ENCODE measurements at regions not wholly inside any gene's neighbourhood (a gene's known extent, or its start where the extent isn't known, plus 50 kb on each side); places are given as distances from the start of the nearest gene placed in this dataset.
A peak's percentile ranks its signal among the peaks of the same experiment; 100 is the strongest.
"Not testable (repeated sequence)": the region's sequence is repeated elsewhere in the genome, so short reads cannot be mapped to it uniquely, and the experiment has no call there.

DNA sequence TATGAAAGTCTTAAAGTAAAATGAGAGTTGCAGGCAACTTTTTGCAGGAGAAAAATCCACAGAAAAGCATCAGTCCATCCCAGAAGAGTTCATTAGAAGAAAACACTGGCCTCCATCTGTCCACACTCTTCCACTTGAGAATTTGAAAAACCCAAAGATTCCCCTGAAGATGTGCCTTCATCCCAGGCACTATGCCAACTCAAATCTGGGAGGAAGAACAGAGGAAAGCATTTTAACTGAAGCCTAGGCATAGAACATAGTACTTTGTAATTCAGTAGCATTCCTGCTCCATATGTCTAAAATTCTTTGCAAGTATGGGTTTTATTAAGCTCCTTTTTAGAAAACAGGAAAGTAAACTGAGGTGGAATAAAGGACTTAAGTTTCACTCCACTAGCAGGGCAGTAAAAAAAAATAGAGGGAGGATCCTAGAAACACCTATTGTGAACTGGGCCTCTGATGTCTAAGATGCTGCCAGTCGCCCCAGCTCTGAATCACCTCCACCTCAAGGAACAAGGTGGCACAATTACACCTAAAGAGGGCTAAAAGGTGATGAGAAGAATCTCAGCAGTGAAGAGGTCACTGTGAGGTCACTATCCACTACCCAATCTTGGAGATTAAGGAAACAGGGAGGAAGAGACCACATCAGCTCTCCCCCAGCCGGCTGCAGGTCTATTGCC, 141.9 kb upstream of the FAM241A start:
- TF ChIP-seq POLR2A (IDR thresholded peaks at IDR 0.05; ENCODE audit: low read length): no peak
- TF ChIP-seq GATA1 (IDR thresholded peaks at IDR 0.05; ENCODE audit: low read depth, low read length): no peak
- no peak for DNase-seq

DNA sequence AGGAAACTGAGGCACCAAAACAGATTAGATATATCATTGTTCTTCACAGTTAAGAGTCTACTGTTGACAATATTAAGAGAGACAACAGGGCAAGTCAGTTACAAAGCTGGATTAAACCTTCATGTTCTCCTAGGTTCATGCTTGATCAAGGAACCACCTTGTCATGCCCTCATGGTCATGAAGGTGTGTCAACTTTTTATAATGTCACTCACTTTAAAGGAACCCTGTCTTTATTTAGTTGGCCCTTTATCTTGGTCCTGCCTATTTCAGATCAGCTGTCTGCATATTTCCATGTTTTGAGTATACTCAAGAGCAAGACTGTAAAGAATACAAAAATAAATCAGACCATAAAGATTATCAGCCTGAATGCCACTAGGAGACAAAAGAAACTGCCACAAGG, 140.2 kb upstream of the FAM241A start:
- DNase-seq: no peak

DNA sequence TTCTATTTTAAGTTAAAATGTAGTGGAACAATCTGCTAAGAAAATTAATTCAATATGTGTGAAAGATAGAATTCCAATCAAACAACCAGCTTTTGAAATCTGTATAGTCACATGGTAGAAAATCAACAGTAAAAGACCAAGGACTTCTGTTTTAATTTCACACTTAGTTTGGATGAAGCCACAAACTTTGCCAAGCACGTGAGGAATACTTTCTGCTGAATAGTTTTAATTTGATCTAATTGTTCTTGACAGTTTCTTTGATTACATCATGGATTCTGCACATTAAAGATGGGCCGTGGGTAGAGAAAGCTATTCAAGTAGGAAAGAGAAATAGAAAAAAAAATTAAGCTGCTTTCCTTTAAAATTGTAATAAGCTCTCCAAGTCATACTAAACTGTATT, 137.9 kb upstream of the FAM241A start:
- TF ChIP-seq GATA1 (IDR thresholded peaks at IDR 0.05; ENCODE audit: low read depth, low read length) (no peak), POLR2A (IDR thresholded peaks at IDR 0.05; ENCODE audit: low read length) (no peak)
- DNase-seq: no peak

More for the DNA sequence above, 140.2 kb upstream of the FAM241A start:
- TF ChIP-seq POLR2A (IDR thresholded peaks at IDR 0.05; ENCODE audit: low read length): no peak
- no peak for TF ChIP-seq GATA1 (IDR thresholded peaks at IDR 0.05; ENCODE audit: low read depth, low read length)

DNA sequence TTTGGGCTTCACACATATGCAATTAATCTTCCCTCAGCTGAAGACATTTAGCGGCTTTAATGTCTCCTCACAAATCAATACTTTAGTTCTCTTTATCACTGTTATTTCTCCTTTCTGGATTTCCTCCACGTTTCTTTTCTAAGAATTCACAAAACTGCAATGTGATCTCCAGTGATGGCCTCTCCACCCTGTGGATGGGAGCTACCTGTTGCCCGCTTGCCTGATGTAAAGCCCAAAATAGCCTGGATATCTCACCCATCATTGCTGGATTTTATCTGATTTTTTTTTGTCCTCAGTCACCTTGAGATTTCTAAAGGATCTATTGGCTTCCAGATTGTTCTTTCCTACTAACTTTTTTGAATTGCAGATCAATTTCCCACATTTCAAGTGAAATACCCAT, 129.3 kb upstream of the FAM241A start:
- TF ChIP-seq GATA1 (IDR thresholded peaks at IDR 0.05; ENCODE audit: low read depth, low read length): no peak
- TF ChIP-seq POLR2A (IDR thresholded peaks at IDR 0.05; ENCODE audit: low read length): no peak
- DNase-seq: no peak

DNA sequence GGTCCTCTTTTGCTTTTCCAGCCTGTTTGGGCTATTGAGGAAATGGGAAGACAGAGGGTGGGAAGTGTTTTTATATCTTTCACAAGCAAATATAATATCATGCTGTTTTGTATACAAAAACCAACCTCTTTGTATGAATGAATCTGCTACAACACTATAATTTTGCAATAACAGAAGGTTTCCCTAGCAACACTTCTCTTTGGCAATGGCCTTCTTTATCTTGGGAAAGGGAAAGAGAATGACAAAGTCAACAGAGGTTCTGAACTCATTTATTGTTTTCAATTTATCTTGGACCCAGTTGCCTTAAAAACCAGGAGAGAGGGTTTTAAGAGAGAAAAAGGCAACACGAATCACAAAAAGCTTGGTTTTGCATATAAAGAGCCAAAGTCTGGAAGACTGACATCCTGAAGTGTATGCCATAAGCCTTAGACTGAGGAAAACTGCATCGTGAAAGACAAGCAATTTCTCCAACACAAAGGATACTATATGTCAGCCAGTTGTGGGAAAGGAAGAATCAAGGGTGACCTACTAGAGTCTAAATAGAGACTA, 121.8 kb upstream of the FAM241A start:
- DNase-seq: no peak
- TF ChIP-seq GATA1 (IDR thresholded peaks at IDR 0.05; ENCODE audit: low read depth, low read length) (no peak), POLR2A (IDR thresholded peaks at IDR 0.05; ENCODE audit: low read length) (no peak)

DNA sequence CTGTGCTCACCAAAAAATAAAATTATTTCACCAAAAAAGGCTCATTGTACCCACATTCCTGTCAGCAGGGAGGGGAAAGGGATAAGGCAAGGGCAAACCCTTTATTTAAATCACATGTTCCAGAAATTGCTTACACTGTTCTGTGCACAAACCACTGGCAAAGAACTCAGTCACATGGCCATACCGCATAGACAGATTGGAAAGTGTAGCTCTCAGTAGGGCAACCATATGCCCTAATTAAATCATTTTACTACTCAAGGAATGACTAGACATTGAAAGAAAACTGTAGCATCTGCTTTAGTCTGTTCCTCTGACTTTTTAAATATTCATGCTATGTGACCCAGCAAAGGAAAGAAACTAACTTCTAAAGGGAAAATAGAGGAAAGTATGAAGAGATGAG, 119.2 kb upstream of the FAM241A start:
- no peak for DNase-seq
- no peak for TF ChIP-seq GATA1 (IDR thresholded peaks at IDR 0.05; ENCODE audit: low read depth, low read length)
- TF ChIP-seq POLR2A (IDR thresholded peaks at IDR 0.05; ENCODE audit: low read length): no peak

DNA sequence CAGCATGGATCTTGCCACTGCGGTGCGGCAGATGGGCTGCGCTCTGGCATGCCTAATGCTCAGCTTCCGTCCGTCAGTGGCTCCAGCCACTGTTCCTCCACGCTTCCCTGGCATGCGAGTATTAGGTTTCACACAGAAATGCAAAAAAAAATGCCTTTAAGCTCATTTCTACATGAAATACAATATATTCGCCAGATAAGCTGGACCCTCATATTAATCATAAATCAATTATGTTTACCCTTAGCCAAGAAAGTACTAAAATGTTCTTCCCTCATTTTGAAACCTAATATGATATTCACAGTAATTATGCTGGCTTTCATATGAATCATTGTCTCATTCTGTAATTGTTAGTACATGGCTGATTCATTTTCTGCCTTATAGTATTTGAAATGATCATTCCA, 115.5 kb upstream of the FAM241A start:
- no peak for DNase-seq
- TF ChIP-seq POLR2A (IDR thresholded peaks at IDR 0.05; ENCODE audit: low read length) (no peak), GATA1 (IDR thresholded peaks at IDR 0.05; ENCODE audit: low read depth, low read length) (no peak)

DNA sequence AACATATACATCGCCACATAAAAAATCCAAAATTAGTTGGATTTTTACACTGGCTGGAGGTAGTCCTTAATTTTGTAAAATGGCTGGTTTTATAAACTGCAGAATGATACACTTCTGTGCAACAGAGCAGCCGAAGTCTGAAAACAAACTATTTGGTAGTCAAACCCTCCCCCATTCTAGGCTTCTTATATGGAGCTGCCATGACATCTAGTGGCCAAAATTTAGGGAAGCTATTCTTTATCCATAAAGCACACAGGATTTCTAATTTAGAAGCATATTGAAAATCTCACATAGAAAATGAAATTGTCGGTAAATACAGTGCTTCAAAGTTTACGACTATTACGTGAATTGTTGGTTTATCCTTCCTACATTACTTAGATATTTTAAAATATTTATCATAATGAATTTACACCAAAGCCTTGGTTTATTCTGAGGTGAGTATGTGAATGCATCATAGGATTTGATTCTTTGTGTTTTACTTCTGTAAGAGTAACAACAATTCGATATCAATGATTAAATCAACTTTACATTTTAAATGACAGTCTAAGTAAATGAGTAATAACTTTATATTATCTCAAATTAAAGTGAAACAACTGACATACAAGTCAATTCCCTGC, 113.4 kb upstream of the FAM241A start:
- TF ChIP-seq POLR2A (IDR thresholded peaks at IDR 0.05; ENCODE audit: low read length): no peak
- no peak for TF ChIP-seq GATA1 (IDR thresholded peaks at IDR 0.05; ENCODE audit: low read depth, low read length)
- peak; percentile 40 to 55 for DNase-seq

DNA sequence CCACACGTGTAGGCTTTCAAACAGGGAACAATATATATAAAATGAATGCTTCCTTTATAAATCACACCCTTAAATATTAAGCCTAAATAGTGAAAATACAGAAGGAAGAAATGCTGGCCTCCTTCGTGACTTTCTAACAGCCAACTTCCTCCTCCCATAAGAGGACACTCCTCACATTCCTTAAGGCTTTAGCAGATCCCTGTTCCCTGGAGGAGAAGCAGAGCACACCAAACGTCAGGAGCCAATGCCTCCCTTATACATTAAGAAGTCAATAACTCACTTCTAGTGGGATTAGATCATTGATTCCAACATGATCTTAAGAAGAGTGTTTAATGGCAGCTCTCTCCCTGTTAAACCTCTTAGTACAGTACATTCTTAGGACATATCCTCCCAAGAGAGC, 108.4 kb upstream of the FAM241A start:
- DNase-seq: no peak
- TF ChIP-seq POLR2A (IDR thresholded peaks at IDR 0.05; ENCODE audit: low read length) (no peak), GATA1 (IDR thresholded peaks at IDR 0.05; ENCODE audit: low read depth, low read length) (no peak)

DNA sequence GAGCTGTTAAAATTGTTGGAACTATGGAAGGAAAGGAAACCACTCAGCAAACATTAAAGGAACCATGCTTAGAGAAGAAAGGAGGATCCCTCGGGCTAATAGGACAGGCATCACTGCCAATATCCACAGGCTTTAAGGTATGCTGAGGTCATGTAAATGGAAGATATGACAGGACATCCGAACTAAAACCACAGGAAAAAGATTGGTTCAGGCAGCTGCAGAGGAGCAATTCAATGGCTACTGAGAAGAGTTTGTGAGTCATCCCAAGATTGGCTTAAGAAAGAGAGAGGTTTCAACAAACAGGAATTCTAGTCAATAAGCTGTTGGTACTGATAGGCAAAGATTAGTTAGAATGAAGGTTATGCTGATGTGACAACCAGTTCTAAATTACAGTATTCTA, 106.4 kb upstream of the FAM241A start:
- TF ChIP-seq GATA1 (IDR thresholded peaks at IDR 0.05; ENCODE audit: low read depth, low read length) (no peak), POLR2A (IDR thresholded peaks at IDR 0.05; ENCODE audit: low read length) (no peak)
- DNase-seq: no peak

DNA sequence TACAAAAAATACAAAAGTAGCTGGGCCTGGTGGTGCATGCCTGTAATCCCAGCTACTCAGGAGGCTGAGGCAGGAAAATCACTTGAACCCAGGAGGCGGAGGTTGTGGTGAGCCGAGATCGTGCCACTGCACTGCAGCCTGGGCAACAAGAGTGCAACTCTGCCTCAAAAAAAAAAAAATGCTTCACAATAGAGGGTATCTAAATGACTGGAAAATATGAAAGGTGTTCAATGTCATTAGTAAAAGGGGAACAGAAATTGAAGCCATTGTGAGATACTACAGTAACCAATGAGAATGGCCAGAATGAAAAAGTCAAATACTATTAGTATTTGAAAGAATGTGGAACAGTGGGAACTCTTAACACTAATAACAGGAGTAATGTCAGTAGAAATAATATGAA, 96.1 kb upstream of the FAM241A start:
- not testable (repeated sequence) for DNase-seq

DNA sequence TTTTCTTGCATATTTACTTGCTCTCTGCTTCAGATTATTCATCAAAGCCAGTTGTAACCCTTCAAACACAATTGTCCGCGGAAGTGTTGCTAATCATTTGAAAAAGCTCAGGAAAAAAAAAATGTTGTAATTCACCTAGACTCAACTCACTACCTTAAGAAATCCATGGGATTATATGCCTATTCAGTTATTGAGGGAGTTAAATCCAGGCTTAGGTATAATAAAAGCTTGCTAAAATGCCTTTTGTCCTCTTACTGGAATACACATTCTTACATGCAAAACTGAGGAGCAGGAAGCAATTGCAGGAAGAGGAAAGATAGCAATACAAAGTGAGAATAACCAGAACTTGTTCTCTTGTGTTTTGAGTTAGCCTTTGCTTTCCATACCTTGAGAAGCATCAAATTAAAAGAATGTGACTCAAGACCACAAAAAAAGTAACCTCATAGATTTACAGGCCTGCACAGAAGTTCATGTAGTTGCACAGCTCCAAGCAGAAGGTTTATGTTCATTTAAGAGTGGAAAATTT, 91.4 kb upstream of the FAM241A start:
- TF ChIP-seq GATA1 (IDR thresholded peaks at IDR 0.05; ENCODE audit: low read depth, low read length): no peak
- TF ChIP-seq POLR2A (IDR thresholded peaks at IDR 0.05; ENCODE audit: low read length): no peak
- no peak for DNase-seq

DNA sequence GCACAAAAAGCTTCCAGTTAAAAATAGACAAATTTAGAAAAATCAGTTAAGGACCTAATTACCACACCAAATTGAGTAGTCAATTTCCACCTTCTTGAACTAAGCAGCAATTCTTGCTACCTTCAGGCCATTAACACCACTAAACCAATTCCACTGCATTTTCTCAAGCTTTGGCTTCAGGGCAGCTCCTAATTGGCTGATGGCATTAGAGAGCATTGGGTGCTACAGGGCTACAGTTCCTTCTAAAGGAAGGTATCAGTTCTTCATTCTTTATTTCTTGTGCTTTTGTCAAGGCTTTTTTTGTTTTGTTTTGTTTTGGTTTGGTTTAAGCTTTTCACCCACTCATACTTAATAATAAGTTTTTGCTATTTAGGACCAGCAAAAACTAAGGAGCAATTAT, 90.2 kb upstream of the FAM241A start:
- no peak for TF ChIP-seq POLR2A (IDR thresholded peaks at IDR 0.05; ENCODE audit: low read length)
- no peak for TF ChIP-seq GATA1 (IDR thresholded peaks at IDR 0.05; ENCODE audit: low read depth, low read length)

DNA sequence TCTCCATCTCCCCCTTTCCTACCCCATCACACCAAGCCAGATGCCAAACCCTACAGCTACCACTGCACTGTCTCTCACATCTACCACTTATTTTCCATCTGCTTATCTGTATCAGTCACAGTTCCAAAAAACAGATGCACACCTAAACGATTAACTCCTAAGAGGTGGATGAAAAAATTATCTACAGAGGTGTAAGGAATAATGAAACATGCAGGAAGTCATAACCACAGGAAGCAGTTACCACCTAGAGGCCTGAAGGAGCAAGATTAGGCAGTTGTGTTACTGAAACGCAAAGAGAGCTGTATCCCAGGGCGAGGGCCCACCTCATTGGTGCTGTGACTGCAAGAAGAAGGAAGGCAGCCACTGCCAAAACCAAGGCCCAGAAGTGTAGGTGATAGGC, 87.8 kb upstream of the FAM241A start:
- TF ChIP-seq GATA1 (IDR thresholded peaks at IDR 0.05; ENCODE audit: low read depth, low read length) (no peak), POLR2A (IDR thresholded peaks at IDR 0.05; ENCODE audit: low read length) (no peak)
- DNase-seq: no peak

More for the DNA sequence above, 90.2 kb upstream of the FAM241A start:
- DNase-seq: no peak

DNA sequence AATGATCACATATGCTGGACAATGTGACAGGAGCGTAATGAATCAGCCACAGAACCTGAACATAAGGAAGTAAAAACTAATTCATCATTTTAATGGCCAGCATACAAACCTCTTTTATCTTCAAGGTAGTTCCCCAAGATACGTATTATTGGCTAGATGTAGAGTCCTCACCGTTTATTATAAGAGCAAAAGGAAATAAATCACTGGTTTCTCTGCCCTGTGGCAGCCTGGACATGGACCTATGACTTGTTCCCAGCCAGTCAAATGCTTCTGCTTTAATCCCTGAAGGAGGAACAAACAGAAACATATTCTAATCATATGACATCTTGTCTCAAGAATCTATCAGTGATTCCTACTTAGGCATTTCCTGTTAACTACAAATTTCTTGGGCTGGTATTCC, 86.8 kb upstream of the FAM241A start:
- DNase-seq: no peak
- no peak for TF ChIP-seq POLR2A (IDR thresholded peaks at IDR 0.05; ENCODE audit: low read length)
